ENCODE measurements at regions not wholly inside any gene's neighbourhood (a gene's known extent, or its start where the extent isn't known, plus 50 kb on each side); places are given as distances from the start of the nearest gene placed in this dataset.

GRCh38 chr17:36689089-36689667 lies 87.8 kb downstream of the MRM1 start:
- TF ChIP-seq, protein P1, sequence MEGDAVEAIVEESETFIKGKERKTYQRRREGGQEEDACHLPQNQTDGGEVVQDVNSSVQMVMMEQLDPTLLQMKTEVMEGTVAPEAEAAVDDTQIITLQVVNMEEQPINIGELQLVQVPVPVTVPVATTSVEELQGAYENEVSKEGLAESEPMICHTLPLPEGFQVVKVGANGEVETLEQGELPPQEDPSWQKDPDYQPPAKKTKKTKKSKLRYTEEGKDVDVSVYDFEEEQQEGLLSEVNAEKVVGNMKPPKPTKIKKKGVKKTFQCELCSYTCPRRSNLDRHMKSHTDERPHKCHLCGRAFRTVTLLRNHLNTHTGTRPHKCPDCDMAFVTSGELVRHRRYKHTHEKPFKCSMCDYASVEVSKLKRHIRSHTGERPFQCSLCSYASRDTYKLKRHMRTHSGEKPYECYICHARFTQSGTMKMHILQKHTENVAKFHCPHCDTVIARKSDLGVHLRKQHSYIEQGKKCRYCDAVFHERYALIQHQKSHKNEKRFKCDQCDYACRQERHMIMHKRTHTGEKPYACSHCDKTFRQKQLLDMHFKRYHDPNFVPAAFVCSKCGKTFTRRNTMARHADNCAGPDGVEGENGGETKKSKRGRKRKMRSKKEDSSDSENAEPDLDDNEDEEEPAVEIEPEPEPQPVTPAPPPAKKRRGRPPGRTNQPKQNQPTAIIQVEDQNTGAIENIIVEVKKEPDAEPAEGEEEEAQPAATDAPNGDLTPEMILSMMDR (IDR thresholded peaks at IDR 0.05), result no peak
- TF ChIP-seq POLR2A (IDR thresholded peaks at IDR 0.05), result no peak

Measured in right lobe of liver (tissue), 4 donors.